Muscle of leg (tissue), 3 donors: ENCODE measurements at regions not wholly inside any gene's neighbourhood (a gene's known extent, or its start where the extent isn't known, plus 50 kb on each side); places are given as distances from the start of the nearest gene placed in this dataset.
"Not testable (repeated sequence)": the region's sequence is repeated elsewhere in the genome, so short reads cannot be mapped to it uniquely, and the experiment has no call there.

Experiments used
- DNase-seq: peaks from one replicate; pipeline ENCODE4 v3.0.0; 2013
- H3K27ac ChIP-seq: one replicate; pipeline ENCODE4 v1.5.1; 2013; ENCODE audit warnings: mild to moderate bottlenecking, low read length, control low read depth
- H3K27me3 ChIP-seq: one replicate; pipeline ENCODE4 v1.6.1; 2013; ENCODE audit warnings: low read length; ENCODE audit not compliant: control insufficient read depth, insufficient read depth
- H3K36me3 ChIP-seq: one replicate; pipeline ENCODE4 v1.6.1; 2013; ENCODE audit warnings: low read length; ENCODE audit not compliant: control insufficient read depth, insufficient read depth
- H3K4me1 ChIP-seq: one replicate; pipeline ENCODE4 v1.6.1; 2013; ENCODE audit warnings: low read length; ENCODE audit not compliant: control insufficient read depth, insufficient read depth
- H3K4me3 ChIP-seq: one replicate; pipeline ENCODE4 v1.5.1; 2013; ENCODE audit warnings: low read length, control low read depth
- H3K9me3 ChIP-seq: replicated peaks from 2 replicates; pipeline ENCODE4 v1.6.1; 2013; ENCODE audit warnings: low read depth, low read length; ENCODE audit not compliant: control insufficient read depth
- WGBS: methylation state at CpG from one replicate; pipeline ENCODE4 v1.1.5; 2013; ENCODE audit warnings: missing lambda C conversion rate; ENCODE audit not compliant: insufficient coverage; 5-methylcytosine and 5-hydroxymethylcytosine counted together

- not testable (repeated sequence) for H3K4me1 ChIP-seq, H3K27ac ChIP-seq, H3K4me3 ChIP-seq, H3K27me3 ChIP-seq, H3K36me3 ChIP-seq, DNase-seq, H3K9me3 ChIP-seq
- 92% methylated on average over 2 of the region's 9 CpGs for WGBS
These were observed 593.1 kb upstream of the CADM2 start for GRCh38 chr3:84365563-84366278.
